Liver (tissue), 8 donors: ENCODE measurements at regions not wholly inside any gene's neighbourhood (a gene's known extent, or its start where the extent isn't known, plus 50 kb on each side); places are given as distances from the start of the nearest gene placed in this dataset.
A peak's percentile ranks its signal among the peaks of the same experiment; 100 is the strongest.

Experiments used
- DNase-seq: peaks from one replicate; pipeline ENCODE4 v3.0.0-alpha.2; 2017; ENCODE audit warnings: low spot score
- H3K27ac ChIP-seq, 2 donors: one replicate each; pipeline ENCODE4 v1.7.0; 2013; ENCODE audit warnings: inconsistent platforms in 2 of 2, low read length in 2 of 2, control low read depth in 1 of 2, low read depth in 1 of 2, mild to moderate bottlenecking in 1 of 2
- H3K27me3 ChIP-seq, 4 donors: one replicate each; pipeline versions ENCODE4 v1.6.1 to v1.7.0; 2013; ENCODE audit warnings: low read length in 3 of 4, inconsistent platforms in 1 of 4, mild to moderate bottlenecking in 1 of 4, moderate library complexity in 1 of 4; ENCODE audit not compliant: control insufficient read depth in 4 of 4, insufficient read depth in 4 of 4
- H3K36me3 ChIP-seq, 4 donors: one replicate each; pipeline versions ENCODE4 v1.6.1 to v1.7.0; 2013; ENCODE audit warnings: low read length in 3 of 4, mild to moderate bottlenecking in 3 of 4, low read depth in 1 of 4, moderate library complexity in 1 of 4; ENCODE audit not compliant: control insufficient read depth in 4 of 4, insufficient read depth in 3 of 4
- H3K4me1 ChIP-seq, 4 donors: one replicate each; pipeline versions ENCODE4 v1.6.1 to v1.7.0; 2013; ENCODE audit warnings: low read length in 3 of 4, mild to moderate bottlenecking in 3 of 4, moderate library complexity in 1 of 4; ENCODE audit not compliant: control insufficient read depth in 4 of 4, insufficient read depth in 4 of 4
- H3K4me3 ChIP-seq, 3 donors: one replicate each; pipeline versions ENCODE4 v1.6.1 to v1.7.0; 2013; ENCODE audit warnings: low read length in 3 of 3, control low read depth in 1 of 3, low read depth in 1 of 3, mild to moderate bottlenecking in 1 of 3
- H3K9ac ChIP-seq, 2 donors: one replicate each; pipeline ENCODE4 v1.7.0; 2013; ENCODE audit warnings: low read length in 2 of 2, mild to moderate bottlenecking in 2 of 2, moderate library complexity in 2 of 2, control low read depth in 1 of 2, low read depth in 1 of 2
- H3K9me3 ChIP-seq, 4 donors: one replicate each; pipeline versions ENCODE4 v1.6.1 to v1.7.0; 2013; ENCODE audit warnings: low read length in 3 of 4; ENCODE audit not compliant: control insufficient read depth in 4 of 4
- ATF3 ChIP-seq: IDR thresholded peaks from 2 replicates; pipeline ENCODE4 v1.6.1; 2016; ENCODE audit warnings: antibody characterized with exemption
- CTCF ChIP-seq: fragments of 150-350 bp; IDR thresholded peaks from 2 replicates; pipeline ENCODE4 v1.5.1; 2017; ENCODE audit warnings: improper control_type of control experiment, low read depth, low read length; ENCODE audit not compliant: missing input control
- EGR1 ChIP-seq, 2 donors: IDR thresholded peaks; 2 replicates each; pipeline ENCODE4 v1.6.1; 2016 to 2018; ENCODE audit warnings: antibody characterized with exemption in 2 of 2, low read depth in 2 of 2
- FOXA1 ChIP-seq: IDR thresholded peaks from 2 replicates; pipeline ENCODE4 v1.6.1; 2016; ENCODE audit warnings: antibody characterized with exemption
- FOXA2 ChIP-seq: IDR thresholded peaks from 2 replicates; pipeline ENCODE4 v1.6.1; 2016; ENCODE audit warnings: antibody characterized with exemption
- GABPA ChIP-seq, 2 donors: IDR thresholded peaks in 1 of 2; conservative IDR thresholded peaks in 1 of 2; 2 replicates each; pipeline ENCODE4 v1.6.1; 2016; ENCODE audit warnings: antibody characterized with exemption in 2 of 2, mild to moderate bottlenecking in 1 of 2, moderate library complexity in 1 of 2
- HNF4A ChIP-seq, 2 donors: conservative IDR thresholded peaks; 2 replicates each; pipeline ENCODE4 v1.6.1; 2016; ENCODE audit warnings: antibody characterized with exemption in 2 of 2, mild to moderate bottlenecking in 2 of 2
- HNF4G ChIP-seq: IDR thresholded peaks from 2 replicates; pipeline ENCODE4 v1.6.1; 2016; ENCODE audit warnings: antibody characterized with exemption
- JUND ChIP-seq, 2 donors: IDR thresholded peaks; 2 replicates each; pipeline ENCODE4 v1.6.1; 2016; ENCODE audit warnings: antibody characterized with exemption in 2 of 2
- MAX ChIP-seq: IDR thresholded peaks from 2 replicates; pipeline ENCODE4 v1.6.1; 2016; ENCODE audit warnings: antibody characterized with exemption
- NR2F2 ChIP-seq: IDR thresholded peaks from 2 replicates; pipeline ENCODE4 v1.6.1; 2016; ENCODE audit warnings: antibody characterized with exemption
- RAD21 ChIP-seq, 2 donors: IDR thresholded peaks; 2 replicates each; pipeline ENCODE4 v1.6.1; 2016; ENCODE audit warnings: antibody characterized with exemption in 2 of 2, mild to moderate bottlenecking in 2 of 2
- REST ChIP-seq: IDR thresholded peaks from 2 replicates; pipeline ENCODE4 v1.6.1; 2016; ENCODE audit warnings: antibody characterized with exemption, mild to moderate bottlenecking
- RXRA ChIP-seq, 2 donors: IDR thresholded peaks; 2 replicates each; pipeline ENCODE4 v1.6.1; 2017 to 2018; ENCODE audit warnings: antibody characterized with exemption in 2 of 2, mild to moderate bottlenecking in 1 of 2
- SP1 ChIP-seq: IDR thresholded peaks from 2 replicates; pipeline ENCODE4 v1.6.1; 2018; ENCODE audit warnings: antibody characterized with exemption, mild to moderate bottlenecking
- TAF1 ChIP-seq: conservative IDR thresholded peaks from 2 replicates; pipeline ENCODE4 v1.6.1; 2016; ENCODE audit warnings: antibody characterized with exemption, mild to moderate bottlenecking
- YY1 ChIP-seq: IDR thresholded peaks from 2 replicates; pipeline ENCODE4 v1.6.1; 2016; ENCODE audit warnings: antibody characterized with exemption, mild to moderate bottlenecking
- ZBTB33 ChIP-seq: IDR thresholded peaks from 2 replicates; pipeline ENCODE4 v1.6.1; 2016; ENCODE audit warnings: antibody characterized with exemption
- WGBS: extraction: QIAGEN DNeasy Blood & Tissue Kit; methylation state at CpG from one replicate; pipeline ENCODE4 v1.1.7; 2013; 5-methylcytosine and 5-hydroxymethylcytosine counted together
- donor health status: healthy.
- donor health status: healthy.
- donor health status: healthy.
- donor health status: healthy.
- donor health status: healthy.

- peak overlapping the region; percentile 72 to 81 for H3K27ac ChIP-seq
- peaks cover 14 to 44% (median 36%) of the 10 kb centered on the region in 4 donors for H3K4me1 ChIP-seq
- H3K4me3 ChIP-seq = no peak overlapping the region
- peak; percentile 20 for TF ChIP-seq NR2F2
- TF ChIP-seq RXRA (IDR thresholded peaks at IDR 0.05) = no peak
- DNase-seq = no peak
- 67% methylated on average over 4 of the region's 4 CpGs for WGBS
- H3K27me3 ChIP-seq = no peaks in the 10 kb centered on the region
- H3K9ac ChIP-seq = peak overlapping the region in 1 of 2 donors; percentile 20
- no peaks in the 10 kb centered on the region for H3K36me3 ChIP-seq
- no peaks in the 10 kb centered on the region for H3K9me3 ChIP-seq
These were observed 100.1 kb upstream of the JUN start for GRCh38 chr1:58883888-58884482.

GRCh38 chr1:58884706-58885661 is 101.1 kb upstream of the JUN start:
- H3K4me1 ChIP-seq = peaks cover 14 to 44% (median 36%) of the 10 kb centered on the region in 4 donors
- DNase-seq = peak; percentile 54
- H3K27ac ChIP-seq = peak overlapping the region in 1 of 2 donors; percentile 48
- 24% methylated on average over 8 of the region's 8 CpGs for WGBS
- no peak overlapping the region for H3K4me3 ChIP-seq
- no peaks in the 10 kb centered on the region for H3K27me3 ChIP-seq
- peak; percentile 72 to 94 for TF ChIP-seq RXRA (IDR thresholded peaks at IDR 0.05)
- peak in 1 of 2 donors; percentile 74 for TF ChIP-seq EGR1 (IDR thresholded peaks at IDR 0.05; ENCODE audit: low read depth in 2 of 2)
- TF ChIP-seq ZBTB33 = no peak
- peak; percentile 92 for TF ChIP-seq YY1
- peak in 1 of 2 donors; percentile 86 for TF ChIP-seq JUND (IDR thresholded peaks at IDR 0.05)
- peak; percentile 55 for TF ChIP-seq MAX
- TF ChIP-seq RAD21 (IDR thresholded peaks at IDR 0.05) = peak; percentile 70 to 74
- TF ChIP-seq NR2F2 = no peak
- TF ChIP-seq FOXA2 = peak; percentile 99
- TF ChIP-seq GABPA (IDR thresholded peaks at IDR 0.05 in 1 of 2, conservative IDR thresholded peaks at IDR 0.05 in 1 of 2) = peak in 1 of 2 donors; percentile 59
- TF ChIP-seq REST = peak; percentile 77
- peak; percentile 85 to 89 for TF ChIP-seq HNF4A (conservative IDR thresholded peaks at IDR 0.05)
- TF ChIP-seq CTCF = no peak
- no peak for TF ChIP-seq TAF1
- peak; percentile 45 for TF ChIP-seq HNF4G
- peak; percentile 76 for TF ChIP-seq SP1
- TF ChIP-seq ATF3 = no peak
- peak; percentile 99 for TF ChIP-seq FOXA1
- no peaks in the 10 kb centered on the region for H3K9me3 ChIP-seq
- H3K36me3 ChIP-seq = no peaks in the 10 kb centered on the region
- H3K9ac ChIP-seq = peak overlapping the region in 1 of 2 donors; percentile 20
